Esophagus squamous epithelium (tissue), 5 donors: ENCODE measurements at regions not wholly inside any gene's neighbourhood (a gene's known extent, or its start where the extent isn't known, plus 50 kb on each side); places are given as distances from the start of the nearest gene placed in this dataset.

Experiments used
- DNase-seq: peaks from one replicate; lab custom pipeline; 2025; lab: John Stamatoyannopoulos, UW
- H3K27ac ChIP-seq, 4 donors: fragments of 200-600 bp; sonication (generic); one replicate each; pipeline ENCODE4 v1.5.1; 2016 to 2019; ENCODE audit warnings: mild to moderate bottlenecking in 1 of 4
- H3K27me3 ChIP-seq, 4 donors: fragments of 200-600 bp; sonication (generic); 1 replicate in 3 of 4; 2 replicates in 1 of 4; pipeline versions ENCODE4 v1.5.1 to v1.6.0; 2017 to 2021; ENCODE audit warnings: antibody characterized with exemption in 1 of 4
- H3K36me3 ChIP-seq, 3 donors: fragments of 200-600 bp; sonication (generic); one replicate each; pipeline ENCODE4 v1.5.1; 2016 to 2019
- H3K4me1 ChIP-seq, 3 donors: fragments of 200-600 bp; sonication (generic); one replicate each; pipeline ENCODE4 v1.5.1; 2017 to 2019
- H3K4me3 ChIP-seq, 4 donors: fragments of 200-600 bp; sonication (generic); 1 replicate in 3 of 4; 2 replicates in 1 of 4; pipeline ENCODE4 v1.5.1; 2016 to 2019; ENCODE audit warnings: mild to moderate bottlenecking in 2 of 4, moderate library complexity in 1 of 4
- H3K9me3 ChIP-seq, 3 donors: fragments of 200-600 bp; sonication (generic); one replicate each; pipeline ENCODE4 v1.5.1; 2016 to 2019
- POLR2A ChIP-seq, 4 donors: fragments of 450-650 bp; IDR thresholded peaks; one replicate each; pipeline ENCODE4 v1.6.1; 2017; ENCODE audit warnings: antibody characterized with exemption in 4 of 4, mild to moderate bottlenecking in 4 of 4, moderate library complexity in 3 of 4
- WGBS, 2 donors: methylation state at CpG; one replicate each; pipeline ENCODE4 v1.1.5; 2018; 5-methylcytosine and 5-hydroxymethylcytosine counted together
- intact Hi-C: fragments of 100-400 bp; cut with DNase I; formaldehyde crosslinking; loops from one replicate; pipeline ENCODE4 v1.15.0; 2022
- TF ChIP-seq, protein P1 (sequence below), 6 experiments: fragments of 450-650 bp in 4 of 6; fragments of 200-600 bp in 2 of 6; sonication (generic) in 2 of 6; IDR thresholded peaks; one replicate each; pipeline ENCODE4 v1.5.1; 2016 to 2019; ENCODE audit warnings: antibody characterized with exemption in 6 of 6, mild to moderate bottlenecking in 4 of 6, moderate library complexity in 4 of 6
- donor health status: DM: yes; HTN: yes; CAD: no.

DNA sequence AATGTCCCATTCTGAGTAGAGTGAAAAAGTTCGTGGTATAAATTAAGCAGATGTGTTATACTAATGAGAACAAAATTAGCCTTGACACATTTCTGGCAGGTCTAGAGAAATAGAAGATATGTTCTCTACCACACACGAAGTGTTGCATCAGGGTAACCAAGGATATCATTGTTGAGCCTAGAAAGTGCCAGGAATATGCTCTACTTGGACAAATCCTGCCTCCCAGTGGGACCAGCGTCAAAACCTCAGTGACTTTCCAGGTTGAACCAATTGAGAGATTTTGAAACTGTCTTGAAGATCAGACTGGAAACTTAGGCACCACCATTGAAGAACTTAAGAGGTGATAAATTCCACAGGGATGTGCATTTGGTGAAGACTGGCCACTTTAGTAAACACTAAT, 115.9 kb downstream of the HPGD start:
- Histone ChIP-seq H3K4me1 (peaks cover 0 to 37% (median 4%) of the 10 kb centered on the region in 3 donors), H3K9me3 (no peaks in the 10 kb centered on the region), H3K36me3 (no peaks in the 10 kb centered on the region), H3K27me3 (no peaks in the 10 kb centered on the region), H3K4me3 (no peak overlapping the region), H3K27ac (no peak overlapping the region)
- DNase-seq: no peak
- intact Hi-C loops: no loop called here
- WGBS, 2 donors: 20 to 40% methylated on average over 3 of the region's 3 CpGs
- TF ChIP-seq, protein P1, sequence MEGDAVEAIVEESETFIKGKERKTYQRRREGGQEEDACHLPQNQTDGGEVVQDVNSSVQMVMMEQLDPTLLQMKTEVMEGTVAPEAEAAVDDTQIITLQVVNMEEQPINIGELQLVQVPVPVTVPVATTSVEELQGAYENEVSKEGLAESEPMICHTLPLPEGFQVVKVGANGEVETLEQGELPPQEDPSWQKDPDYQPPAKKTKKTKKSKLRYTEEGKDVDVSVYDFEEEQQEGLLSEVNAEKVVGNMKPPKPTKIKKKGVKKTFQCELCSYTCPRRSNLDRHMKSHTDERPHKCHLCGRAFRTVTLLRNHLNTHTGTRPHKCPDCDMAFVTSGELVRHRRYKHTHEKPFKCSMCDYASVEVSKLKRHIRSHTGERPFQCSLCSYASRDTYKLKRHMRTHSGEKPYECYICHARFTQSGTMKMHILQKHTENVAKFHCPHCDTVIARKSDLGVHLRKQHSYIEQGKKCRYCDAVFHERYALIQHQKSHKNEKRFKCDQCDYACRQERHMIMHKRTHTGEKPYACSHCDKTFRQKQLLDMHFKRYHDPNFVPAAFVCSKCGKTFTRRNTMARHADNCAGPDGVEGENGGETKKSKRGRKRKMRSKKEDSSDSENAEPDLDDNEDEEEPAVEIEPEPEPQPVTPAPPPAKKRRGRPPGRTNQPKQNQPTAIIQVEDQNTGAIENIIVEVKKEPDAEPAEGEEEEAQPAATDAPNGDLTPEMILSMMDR (IDR thresholded peaks at IDR 0.05): no peak
- no peak for TF ChIP-seq POLR2A (IDR thresholded peaks at IDR 0.05)

DNA sequence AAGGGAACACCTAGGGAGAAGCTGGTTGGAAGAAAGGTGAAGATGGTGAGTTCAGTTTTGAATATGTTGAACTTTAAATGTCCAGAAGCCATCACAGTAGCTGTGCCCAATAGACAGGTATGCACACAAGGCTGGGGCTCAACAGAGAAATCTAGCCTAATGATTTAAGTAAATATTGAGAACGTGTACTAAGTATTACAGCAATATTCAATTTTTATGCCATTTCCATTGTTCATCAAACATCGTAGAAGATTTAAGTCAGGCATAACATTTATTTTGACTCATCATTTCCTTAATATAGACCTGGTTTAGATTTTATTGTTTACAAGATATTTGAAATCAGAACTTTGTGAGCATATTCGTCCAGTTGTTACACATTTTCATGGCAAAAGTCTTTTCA, 116.4 kb downstream of the HPGD start:
- intact Hi-C loops: no loop called here
- no peaks in the 10 kb centered on the region for H3K27me3 ChIP-seq
- 19 to 38% methylated on average over 3 of the region's 3 CpGs for WGBS, 2 donors

DNA sequence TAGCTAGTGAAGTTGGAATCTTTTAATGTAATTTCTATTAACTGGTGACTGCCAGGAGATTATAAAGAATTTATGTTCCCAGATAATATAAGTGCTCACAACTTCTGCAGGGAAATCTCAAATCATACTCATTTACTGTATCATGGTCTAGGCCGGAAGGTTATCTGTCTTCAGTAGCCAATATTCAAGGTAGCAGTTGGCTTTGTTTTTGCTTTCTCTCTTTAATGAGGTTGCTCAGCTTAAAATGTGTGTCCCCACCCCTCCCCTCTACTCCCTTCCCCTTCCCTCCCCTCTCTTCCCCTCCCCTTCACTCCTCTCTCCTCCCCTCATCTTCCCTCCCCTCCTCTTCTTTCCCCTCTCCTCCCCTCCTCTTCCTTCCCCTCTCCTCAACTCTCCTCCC, 117.6 kb downstream of the HPGD start:
- H3K4me3 ChIP-seq: no peak overlapping the region
- H3K9me3 ChIP-seq: no peaks in the 10 kb centered on the region
- H3K36me3 ChIP-seq: no peaks in the 10 kb centered on the region
- intact Hi-C loops: no loop called here
- TF ChIP-seq POLR2A (IDR thresholded peaks at IDR 0.05): no peak
- TF ChIP-seq, protein P1 (IDR thresholded peaks at IDR 0.05): no peak
- no peak overlapping the region for H3K27ac ChIP-seq
- 83 to 86% methylated on average over 1 of the region's 1 CpG for WGBS, 2 donors
- H3K4me1 ChIP-seq: peaks cover 0 to 47% (median 4%) of the 10 kb centered on the region in 3 donors
- H3K27me3 ChIP-seq: no peaks in the 10 kb centered on the region
- DNase-seq: no peak

More for the DNA sequence above, 116.4 kb downstream of the HPGD start:
- Histone ChIP-seq H3K4me1 (peaks cover 0 to 37% (median 4%) of the 10 kb centered on the region in 3 donors), H3K4me3 (no peak overlapping the region), H3K9me3 (no peaks in the 10 kb centered on the region), H3K27ac (peak overlapping the region in 1 of 4 donors; percentile 13), H3K36me3 (no peaks in the 10 kb centered on the region)
- TF ChIP-seq POLR2A (IDR thresholded peaks at IDR 0.05): no peak
- no peak for DNase-seq

DNA sequence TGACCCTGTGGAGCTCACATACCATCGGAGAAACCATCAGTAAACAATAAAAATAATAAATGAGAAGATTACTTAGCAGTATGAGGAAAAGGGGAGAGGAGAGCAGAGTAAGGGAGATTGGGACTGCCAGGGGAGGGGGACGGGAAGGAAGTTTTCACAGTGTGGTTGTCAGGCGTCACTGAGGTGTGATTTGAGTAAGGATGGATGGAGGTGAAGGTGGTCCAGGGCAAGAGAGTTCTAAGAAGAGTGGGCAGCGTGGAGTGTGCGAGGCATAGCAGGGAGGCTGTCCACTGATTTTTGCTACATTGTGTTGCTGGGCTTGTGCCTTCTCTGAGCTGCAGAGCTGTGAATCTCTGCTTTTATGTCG, 119.1 kb downstream of the HPGD start:
- DNase-seq: no peak
- H3K9me3 ChIP-seq: no peaks in the 10 kb centered on the region
- TF ChIP-seq, protein P1 (IDR thresholded peaks at IDR 0.05): no peak
- no peak for TF ChIP-seq POLR2A (IDR thresholded peaks at IDR 0.05)
- no peaks in the 10 kb centered on the region for H3K27me3 ChIP-seq
- no peak overlapping the region for H3K4me3 ChIP-seq
- intact Hi-C loops: no loop called here
- H3K27ac ChIP-seq: no peak overlapping the region
- H3K4me1 ChIP-seq: peaks cover 0 to 59% (median 9%) of the 10 kb centered on the region in 3 donors
- H3K36me3 ChIP-seq: no peaks in the 10 kb centered on the region
- WGBS, 2 donors: 68 to 73% methylated on average over 6 of the region's 6 CpGs

DNA sequence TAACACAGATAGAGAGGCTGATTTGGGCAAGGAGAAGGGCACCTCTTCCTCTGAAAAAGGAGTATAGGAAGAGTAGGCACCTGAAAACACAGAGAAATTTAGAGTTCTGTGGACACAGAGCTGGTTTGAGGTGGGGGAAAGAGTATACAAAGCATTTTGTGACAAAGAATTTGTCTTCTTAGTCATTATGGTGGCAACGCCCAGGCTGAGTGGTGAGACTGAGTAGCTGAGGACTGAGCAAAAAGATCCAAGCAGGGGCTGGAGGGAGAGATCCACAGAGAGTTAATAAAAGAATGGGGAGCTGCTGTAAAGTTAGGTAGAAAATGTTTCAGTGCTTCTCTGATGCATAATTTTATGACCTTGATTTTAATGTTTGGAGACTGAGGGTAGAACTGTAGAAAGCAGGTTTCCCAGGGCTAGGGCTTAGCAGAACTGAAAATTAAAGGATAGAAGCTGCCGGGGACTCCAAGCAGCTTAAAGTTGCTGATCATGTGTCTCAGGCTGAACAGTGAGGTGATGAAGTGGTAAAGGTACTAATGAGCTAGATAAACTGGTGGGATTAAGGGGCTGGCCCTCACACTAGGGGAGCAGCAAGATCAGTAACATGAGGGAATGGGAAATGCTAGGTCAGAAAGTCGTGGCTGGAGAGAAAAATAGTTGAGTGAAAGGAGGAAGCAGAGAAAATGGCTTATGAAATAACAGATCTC, 118.9 kb downstream of the CEP44 start:
- Histone ChIP-seq H3K27me3 (no peaks in the 10 kb centered on the region), H3K4me1 (peaks cover 0 to 59% (median 9%) of the 10 kb centered on the region in 3 donors), H3K9me3 (no peaks in the 10 kb centered on the region), H3K27ac (peak overlapping the region in 1 of 4 donors; percentile 50), H3K36me3 (no peaks in the 10 kb centered on the region), H3K4me3 (no peak overlapping the region)
- WGBS, 2 donors: 63 to 64% methylated on average over 3 of the region's 3 CpGs
- intact Hi-C loops: no loop called here
- DNase-seq: no peak
- no peak for TF ChIP-seq POLR2A (IDR thresholded peaks at IDR 0.05)
- TF ChIP-seq, protein P1 (IDR thresholded peaks at IDR 0.05): no peak
